Inferior parietal cortex (tissue), 1 donor: ENCODE measurements at regions not wholly inside any gene's neighbourhood (a gene's known extent, or its start where the extent isn't known, plus 50 kb on each side); places are given as distances from the start of the nearest gene placed in this dataset.

Source experiments
- DNase-seq: peaks from one replicate; pipeline ENCODE4 v3.0.0-alpha.2; 2016; ENCODE audit errors: extremely low spot score

DNA sequence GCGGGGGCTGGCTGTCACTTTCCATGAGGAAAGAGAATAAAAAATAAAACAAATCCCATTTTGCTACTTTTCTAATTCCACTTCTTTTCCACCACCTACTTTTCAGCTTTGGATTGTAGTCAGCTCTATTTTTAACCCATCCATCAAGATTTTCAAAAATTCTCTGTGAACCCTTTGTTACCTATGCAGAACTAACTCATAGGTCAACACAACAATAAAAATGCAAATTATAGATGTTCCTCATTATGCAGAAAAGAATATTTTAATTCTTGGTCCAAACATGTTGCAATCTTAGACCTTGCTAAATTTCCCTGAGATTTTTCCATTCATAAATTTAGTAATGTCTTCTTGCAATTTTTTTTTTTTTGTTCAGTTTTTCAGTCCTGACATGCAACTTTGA lies 454.5 kb downstream of the ADAMTS20 start:
- no peak for DNase-seq

DNA sequence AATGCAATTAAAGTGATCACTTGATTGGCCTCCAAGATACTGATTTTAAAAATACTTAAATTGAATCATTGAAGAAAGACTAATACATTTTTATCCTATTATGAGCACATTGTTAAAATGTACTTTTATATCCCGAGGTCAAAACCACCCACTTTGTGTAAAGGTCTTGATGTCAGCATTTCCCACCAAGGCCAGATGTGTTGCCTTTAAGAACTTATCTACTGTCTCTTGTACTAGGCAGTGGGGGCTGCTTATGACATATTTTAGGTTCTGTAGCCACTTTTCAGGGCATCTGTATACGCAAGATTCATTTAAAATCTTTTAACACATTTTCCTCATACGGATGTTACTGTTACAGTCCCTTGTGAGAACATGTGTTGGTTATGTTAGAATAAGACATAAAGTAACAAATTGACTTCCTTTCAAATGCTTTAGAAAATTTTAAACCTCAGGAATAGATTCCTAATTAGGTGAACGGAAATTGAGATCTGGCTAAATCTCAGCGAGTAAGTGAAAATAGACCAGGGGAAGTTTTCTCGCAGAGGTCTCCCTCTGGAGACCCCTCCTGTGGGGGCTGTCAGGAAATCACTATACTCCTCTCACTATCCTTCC lies 456.2 kb downstream of the ADAMTS20 start:
- no peak for DNase-seq

DNA sequence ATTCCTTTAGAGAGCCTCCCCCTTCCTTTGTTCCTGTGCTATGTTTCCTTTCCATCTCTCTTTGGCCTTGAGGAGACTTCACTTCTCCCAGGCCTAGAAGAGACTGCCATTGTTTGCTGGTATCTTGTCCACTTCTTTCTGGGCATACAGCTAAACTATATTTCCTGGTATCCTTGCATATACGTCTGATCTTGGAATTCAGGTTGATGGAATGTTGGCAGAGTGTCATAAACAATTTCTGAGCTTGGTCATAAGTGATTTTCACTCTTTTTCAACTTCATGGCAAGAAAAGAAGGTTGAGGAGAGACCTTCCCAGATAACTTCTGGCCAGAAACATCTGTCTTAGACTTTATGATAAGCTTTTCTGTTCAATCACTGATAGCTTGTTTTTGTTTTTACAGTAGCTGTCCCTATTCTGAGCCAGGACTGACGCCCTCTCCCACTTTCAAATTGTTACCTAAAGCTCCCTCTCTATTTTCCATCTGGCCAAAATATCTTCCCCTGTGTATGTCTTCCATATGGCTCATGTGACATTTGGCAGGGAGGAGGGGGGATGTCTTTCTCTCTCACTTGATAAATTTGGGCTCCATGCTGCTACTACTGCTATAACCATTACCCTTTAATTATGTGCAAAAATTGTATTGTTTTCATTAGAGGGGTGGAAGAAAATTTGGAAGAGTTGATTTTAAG lies 457.0 kb downstream of the ADAMTS20 start:
- no peak for DNase-seq

DNA sequence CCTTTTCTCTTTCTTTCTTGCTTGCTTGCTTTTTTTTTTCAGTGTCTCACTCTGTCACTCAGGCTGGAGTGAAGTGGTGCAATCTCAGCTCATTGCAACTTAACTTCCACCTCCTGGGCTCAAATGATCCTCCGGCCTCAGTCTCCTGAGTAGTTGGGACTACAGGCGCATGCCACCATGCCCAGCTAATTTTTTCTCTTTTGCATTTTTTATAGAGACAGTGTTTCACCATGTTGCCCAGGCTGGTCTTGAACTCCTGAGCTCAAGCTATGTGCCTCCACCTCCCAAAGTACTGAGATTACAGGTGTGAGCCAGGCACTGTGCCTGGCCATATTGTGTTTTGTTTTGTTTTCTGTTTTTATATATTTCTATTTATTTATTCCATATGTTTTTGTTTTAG lies 461.0 kb downstream of the ADAMTS20 start:
- DNase-seq = no peak

DNA sequence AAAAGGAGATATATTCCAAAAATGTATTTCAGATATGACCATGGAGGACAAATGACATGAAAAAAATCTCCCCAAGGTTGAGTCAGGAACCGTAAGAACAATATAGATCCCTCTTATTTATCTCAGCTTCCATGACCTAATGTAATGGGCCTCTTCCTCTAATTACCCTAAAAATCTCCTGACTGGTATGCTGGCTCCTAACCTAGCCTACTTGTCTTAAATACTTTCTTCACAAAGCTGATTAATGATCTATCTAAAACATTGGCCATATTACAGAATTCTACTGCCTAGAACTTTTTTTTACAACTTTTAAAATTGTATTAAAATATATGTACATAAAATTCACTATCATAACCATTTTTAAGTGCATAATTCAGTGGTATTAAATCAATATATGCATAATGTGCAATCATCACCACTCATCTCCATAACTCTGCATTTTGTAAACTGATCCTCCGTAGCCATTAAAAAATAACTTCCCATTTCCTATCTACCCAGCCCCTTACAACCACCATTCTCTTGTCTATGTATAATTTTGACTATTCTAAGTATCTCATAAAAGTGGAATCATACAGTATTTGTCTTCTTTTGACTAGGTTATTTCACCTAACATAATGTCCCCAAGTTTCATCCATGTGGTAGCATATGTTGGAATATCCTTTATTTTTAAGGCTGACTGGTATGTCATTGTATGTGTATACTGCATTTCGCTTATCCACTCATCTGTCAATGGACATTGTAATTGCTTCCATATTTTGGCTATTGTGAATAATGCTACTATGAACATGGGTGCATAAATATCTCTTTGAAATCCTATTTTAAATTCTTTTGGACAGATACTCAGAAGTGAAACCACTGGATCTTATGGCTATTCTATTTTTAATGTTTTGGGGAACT lies 464.6 kb downstream of the ADAMTS20 start:
- DNase-seq = no peak

DNA sequence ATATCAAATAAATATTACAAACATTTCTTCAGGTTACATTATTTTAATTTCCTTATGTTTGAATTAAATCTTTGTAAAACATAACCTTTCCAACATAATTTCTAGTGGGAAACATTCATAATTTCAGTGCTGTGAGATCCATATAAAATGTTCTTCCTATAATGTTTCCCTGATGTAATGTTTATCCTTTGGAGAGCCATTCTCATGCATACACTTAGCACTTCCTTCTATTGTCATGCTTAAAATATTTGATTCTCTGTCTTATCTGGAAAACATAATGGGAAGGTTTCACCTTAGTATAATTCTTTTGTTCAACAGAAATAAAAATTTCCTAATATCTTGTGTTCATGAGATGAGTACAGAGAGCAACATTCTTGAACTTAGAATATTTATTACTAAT lies 472.5 kb downstream of the ADAMTS20 start:
- DNase-seq = no peak

DNA sequence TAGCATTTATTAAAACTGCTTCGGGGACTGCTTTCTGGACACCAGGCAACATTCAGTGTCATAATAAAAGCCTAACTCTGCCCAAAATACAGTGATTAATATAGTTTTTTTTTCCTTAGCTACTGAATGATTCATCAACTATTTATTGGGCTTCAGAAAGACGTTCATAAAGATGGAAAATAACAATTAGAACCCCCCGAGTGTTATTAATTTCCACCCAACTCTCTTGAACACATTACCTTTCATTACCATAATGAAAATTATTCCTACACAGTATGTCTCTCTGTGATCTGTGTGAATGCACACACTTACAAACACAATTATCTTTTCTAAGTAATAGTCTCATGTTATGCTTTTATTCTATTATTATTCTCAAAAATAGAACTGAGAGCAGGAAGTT lies 473.0 kb downstream of the ADAMTS20 start:
- DNase-seq = no peak

DNA sequence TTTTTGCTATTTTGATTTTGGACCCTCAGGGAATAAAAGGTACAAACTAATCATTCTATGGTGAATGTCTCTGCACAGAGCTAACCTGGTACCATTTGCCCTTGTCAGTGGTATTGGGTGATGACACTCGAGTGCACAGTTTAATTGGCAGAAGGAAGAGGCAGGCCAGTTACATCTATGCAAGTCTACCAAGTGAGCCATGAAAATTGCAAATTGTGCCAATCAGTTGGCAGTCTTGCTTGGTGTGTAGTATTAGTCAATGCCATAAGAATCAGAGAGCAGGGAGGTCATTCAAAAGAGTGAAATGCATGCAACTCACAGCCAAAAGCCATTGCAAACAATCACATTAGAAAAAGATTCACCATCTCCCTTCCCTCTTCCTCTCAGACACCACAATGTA lies 479.6 kb downstream of the ADAMTS20 start:
- no peak for DNase-seq

DNA sequence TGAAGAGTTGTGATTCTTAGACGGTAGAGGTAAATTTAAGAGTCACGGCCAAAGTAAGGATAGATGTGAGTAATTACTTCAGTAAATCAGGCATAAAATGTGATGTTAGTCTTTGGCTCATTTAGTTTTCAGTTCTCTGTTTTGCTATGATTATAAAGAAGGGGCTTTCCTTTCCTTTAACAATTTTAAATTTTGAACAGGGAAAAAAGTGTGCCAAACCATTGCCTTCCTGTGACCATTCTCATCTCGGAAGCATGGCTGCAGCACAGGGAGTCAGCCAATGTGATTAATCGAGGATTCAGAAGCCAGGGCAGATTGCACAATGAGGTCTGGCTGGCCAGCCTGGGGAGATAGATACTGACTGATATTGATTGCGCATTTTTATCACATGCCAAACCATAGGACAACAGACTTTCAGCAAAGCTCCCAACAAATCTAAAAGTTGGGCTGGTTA lies 480.2 kb upstream of the PRICKLE1 start:
- DNase-seq = no peak

DNA sequence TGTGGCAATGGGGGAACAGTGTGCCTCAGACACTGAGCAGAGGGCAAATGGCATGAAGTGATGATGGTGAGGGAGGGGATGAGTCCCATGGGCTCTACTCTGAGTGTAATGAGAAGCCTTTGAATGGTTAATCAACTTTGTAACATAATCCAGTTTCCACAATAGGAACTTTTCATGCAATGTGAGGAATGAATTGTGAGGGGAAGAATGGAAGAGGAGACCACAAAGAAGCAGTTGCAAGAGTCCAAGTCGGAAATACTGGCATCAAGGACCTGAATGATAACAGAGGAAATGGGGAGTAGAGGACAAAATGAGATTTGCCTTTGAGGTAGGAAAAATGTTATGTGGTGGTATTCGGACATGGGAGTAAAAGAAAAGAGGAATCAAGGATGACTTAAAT lies 476.9 kb upstream of the PRICKLE1 start:
- no peak for DNase-seq

DNA sequence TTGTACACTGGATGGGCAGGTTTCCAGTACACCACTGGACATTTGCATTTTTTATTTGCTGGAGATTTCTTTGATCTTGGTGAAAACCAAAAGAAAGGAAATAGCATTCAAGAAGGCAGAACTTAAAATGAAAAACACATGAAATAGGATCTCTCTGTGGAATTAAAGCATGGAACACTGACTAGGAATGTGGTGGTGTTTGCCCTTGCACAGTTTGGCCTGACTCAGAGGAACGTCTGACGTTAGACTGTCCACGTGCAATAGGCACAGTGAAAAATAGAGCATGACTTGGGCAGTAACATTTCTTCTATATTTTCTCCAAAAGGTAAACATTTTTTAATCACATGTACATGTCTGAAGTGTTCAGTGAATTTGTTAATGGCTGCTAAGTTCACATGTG lies 474.1 kb upstream of the PRICKLE1 start:
- no peak for DNase-seq

DNA sequence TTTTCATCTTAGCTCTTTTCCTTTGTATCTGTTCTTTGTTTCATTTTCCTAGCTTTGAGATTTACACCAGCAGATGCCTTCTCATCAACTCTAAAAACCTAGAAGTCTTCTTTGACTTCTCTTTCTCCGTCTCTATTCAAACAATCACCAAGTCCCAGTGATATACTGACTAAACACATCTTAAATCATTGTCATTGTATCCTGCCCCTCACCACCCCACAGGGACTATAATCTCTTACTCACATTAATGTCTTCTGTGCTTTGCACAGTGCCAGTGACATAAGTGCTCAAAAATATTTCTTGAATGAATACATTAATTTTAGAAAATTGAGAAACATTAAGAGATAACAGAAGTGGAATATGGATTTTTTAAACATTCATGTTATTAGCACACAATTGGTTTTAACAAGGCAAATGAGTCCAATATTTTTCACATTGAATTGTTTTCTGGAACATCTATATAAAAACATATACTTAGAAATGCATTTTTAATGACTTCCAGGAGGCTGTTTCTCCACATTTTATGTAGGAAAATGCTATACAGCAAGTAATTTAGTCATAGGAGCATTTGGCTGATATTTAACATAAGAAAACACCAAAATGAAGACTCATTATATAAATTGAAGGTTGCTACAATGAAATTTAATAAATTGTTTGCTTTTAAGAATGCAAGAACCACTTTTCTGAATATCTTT lies 472.8 kb upstream of the PRICKLE1 start:
- DNase-seq = no peak

DNA sequence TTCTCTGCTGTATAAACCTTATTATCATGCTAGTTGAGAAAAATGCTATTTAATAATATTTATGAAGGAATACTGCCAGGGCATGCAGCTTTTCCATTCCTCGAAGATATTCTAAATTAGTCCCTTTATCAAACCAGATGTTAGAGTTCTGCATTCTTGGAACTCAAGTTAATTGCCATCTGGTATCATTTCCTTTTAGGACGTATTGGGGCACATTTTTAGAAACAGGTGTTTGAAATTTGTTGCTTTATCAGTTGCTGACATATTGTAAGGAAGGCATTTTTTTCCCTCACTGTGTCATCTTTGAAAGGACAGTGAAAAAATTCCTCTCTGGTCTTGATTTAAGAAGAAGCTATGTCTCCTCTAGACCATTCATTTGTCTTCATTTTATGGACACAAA lies 471.2 kb upstream of the PRICKLE1 start:
- no peak for DNase-seq

DNA sequence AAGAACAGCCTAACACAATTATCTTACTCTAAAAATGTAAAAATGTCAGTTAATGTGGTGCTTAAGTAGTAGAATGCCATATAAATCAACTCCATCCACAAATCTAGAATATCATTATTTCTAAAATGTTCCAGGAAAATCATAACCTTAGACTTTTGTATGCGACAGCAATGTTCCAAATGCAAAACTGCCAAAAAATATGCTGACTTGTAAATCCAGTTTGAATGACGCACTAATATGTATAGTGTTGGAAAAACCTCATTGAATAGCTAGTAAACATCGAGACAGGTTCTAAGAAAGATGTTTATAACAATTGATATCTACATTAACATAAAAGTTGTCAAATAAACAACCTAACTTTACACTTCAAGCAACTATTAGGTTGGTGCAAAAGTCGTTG lies 469.1 kb upstream of the PRICKLE1 start:
- no peak for DNase-seq

DNA sequence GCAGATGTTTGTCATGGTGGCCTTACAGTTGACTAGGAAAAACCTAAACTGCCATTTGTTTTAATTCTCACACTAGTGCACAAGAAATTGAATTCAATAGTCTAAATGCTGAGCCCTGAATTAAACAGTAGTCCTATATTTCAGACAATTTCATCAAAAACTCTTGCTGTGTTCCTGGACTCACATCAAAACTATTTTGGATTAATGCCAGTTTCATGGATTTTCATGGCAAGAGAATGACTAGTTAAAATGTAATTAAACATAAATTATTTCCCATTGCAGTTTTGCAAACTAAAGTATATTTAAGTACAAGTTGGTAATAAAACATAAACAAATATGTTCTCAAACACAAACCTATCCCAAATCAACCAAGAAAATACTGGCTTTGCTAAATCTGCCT lies 468.0 kb upstream of the PRICKLE1 start:
- no peak for DNase-seq

DNA sequence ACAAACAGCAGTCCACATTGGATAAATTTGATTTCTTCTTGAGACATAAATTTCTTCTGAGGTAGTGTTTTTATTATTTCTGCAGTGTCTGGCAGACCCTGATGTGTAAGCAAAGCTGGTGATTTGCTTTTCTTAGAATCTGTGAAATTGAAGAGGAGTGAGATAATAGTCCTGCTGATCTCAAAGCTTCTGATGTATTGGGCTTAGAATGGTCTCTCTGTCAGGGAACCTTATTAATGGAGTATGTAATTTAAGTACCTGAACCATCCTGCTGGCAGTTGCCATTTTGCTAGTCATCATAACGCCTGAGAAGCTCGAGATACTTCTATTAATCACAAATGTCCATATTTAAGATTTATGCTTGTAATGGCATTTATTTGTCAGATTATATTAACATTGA lies 464.5 kb upstream of the PRICKLE1 start:
- no peak for DNase-seq

DNA sequence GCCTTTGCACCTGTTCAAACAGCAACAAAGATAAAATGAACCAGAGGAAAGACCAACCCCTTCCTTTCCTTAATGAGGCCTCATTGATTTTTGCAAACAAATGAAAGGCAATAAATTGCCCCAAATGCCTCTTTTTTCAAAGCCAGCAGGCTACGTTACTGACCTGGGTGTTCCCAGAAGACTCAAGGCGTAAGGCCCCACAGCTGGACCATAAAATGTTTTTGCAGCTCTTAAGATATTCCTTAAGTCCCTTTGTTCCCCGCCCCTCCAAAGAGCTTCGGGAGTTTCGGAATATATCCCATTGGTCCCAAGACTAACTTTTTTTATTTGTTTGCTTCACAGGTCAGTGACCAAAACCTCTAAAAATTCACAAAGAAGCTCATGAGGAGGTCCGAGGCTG lies 462.9 kb upstream of the PRICKLE1 start:
- no peak for DNase-seq

DNA sequence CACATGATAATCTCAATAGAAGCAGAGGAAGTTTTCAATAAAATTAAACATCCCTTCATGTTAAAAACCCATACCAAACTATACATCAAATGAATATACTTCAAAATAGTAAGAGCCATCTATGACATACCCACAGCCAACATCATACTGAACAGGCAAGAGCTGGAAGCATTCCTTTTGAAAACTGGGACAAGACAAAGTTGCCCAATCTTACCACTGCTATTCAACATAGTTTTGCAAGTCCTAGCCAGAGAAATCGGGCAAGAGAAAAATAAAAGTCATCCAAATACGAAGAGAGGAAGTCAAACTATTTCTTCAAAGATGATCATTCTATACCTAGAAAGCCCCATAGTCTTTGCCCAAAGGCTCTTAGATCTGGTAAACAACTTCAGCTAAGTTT lies 454.7 kb upstream of the PRICKLE1 start:
- DNase-seq = no peak

DNA sequence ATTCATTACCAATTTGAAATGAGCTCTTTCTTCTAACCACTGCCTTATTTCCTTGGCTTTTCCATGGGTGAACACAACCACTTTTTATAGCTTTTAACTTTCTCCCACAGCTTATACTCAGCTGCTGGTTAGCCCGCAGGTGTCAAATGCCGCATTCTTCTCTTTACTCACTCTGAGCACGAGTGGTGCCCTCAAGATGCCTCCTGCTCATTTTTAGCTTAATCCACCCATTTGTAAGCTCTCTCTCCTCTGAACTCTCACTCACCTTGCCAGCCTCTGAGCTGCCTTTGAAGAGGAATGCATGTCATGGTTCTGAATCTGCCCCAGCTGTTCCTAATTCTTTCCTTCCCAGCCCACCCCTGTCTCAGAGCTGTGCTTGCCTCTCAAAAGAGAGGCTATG lies 449.4 kb upstream of the PRICKLE1 start:
- DNase-seq = no peak

DNA sequence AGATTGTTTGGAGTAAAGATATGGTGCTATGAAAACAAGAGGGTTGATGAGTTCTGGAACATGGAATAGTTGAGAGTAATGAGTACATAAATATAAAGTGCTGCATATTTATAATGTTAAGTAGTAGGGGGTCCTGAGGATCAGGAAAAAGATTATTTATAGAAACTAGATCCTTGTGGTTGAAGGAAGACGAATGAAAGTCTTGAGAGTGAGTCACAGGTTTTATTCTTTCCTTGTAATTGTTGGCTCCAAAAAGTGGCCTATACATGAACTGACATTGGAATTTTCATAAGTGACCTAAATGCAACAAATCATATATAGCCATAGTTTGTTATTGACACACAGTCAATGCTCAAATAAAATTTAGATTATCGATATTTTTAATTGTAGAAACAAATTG lies 440.4 kb upstream of the PRICKLE1 start:
- DNase-seq = no peak

DNA sequence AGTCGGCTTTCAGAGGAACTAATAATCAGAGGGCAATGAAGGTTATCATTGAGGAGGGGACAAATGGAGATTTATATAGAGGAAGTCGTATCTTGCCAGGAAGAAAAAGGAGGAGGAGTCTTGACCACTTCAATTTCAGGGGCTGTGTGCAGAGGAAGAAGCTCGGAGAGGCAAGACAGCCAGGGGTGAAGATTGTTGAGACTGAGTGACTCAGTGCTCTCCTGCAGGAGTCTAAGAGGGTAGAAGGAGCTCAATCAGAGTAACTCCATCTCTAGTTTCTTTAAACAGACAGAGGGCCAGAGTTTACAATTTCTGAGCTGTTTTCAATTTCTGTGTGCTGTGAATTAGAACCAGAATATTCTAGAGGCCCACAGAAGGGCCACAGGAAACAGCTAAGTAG lies 439.3 kb upstream of the PRICKLE1 start:
- DNase-seq = no peak

DNA sequence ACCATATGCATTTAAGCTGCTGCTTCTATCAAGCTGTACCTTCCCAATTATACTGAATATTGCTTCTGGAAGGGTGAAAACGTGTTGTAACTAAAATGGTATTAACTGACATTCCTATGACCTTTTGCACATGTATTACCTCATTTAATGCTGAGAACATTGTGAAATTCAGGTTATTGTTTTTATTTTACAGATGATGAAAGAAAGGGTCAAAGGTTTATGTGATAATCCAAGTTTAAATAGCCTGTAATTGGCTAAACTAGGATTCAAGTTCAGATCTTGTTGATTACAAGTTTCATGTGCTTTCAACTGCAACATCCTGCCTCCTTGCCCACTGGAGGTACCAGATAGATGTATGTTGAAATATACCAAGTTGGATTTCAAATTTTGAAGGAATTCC lies 433.3 kb upstream of the PRICKLE1 start:
- no peak for DNase-seq
